IMR-90 (cell line): ENCODE measurements at regions not wholly inside any gene's neighbourhood (a gene's known extent, or its start where the extent isn't known, plus 50 kb on each side); places are given as distances from the start of the nearest gene placed in this dataset.

Experiments
- ATAC-seq: fragments of 200-7000 bp; cut with Tn5 transposase; 2 replicates; pipeline ENCODE4 v1.9.1; 2020; ENCODE audit warnings: low read depth, mild to moderate bottlenecking, moderate library complexity
- BruUV-seq: library from RNA; stranded (reverse); fragments of 400-500 nt; replicated peaks from 2 replicates; lab custom pipeline; 2021; lab: Mats Ljungman, UMichigan
- CTCF ChIA-PET: fragments of 300-600 bp; formaldehyde crosslinking; extraction: SDS; loops from one replicate; lab custom pipeline; 2021; ENCODE audit warnings: antibody characterized with exemption; lab: Yijun Ruan, JAX
- POLR2A ChIA-PET: fragments of 300-600 bp; sonication (Branson Sonifier 250); formaldehyde crosslinking; loops from one replicate; lab custom pipeline; 2022; ENCODE audit warnings: antibody characterized with exemption; ENCODE audit not compliant: unreplicated experiment; lab: Charles Lee
- DNase-seq: peaks from one replicate; pipeline ENCODE4 v3.0.0; 2013
- H2AFZ ChIP-seq: replicated peaks from 2 replicates; pipeline ENCODE3; 2013; ENCODE audit warnings: low read length, mild to moderate bottlenecking; ENCODE audit not compliant: poor library complexity
- H2AK5ac ChIP-seq: 2 replicates; pipeline ENCODE4 v1.6.1; 2013; ENCODE audit warnings: low read depth, low read length, inconsistent platforms
- H2AK9ac ChIP-seq: replicated peaks from 2 replicates; pipeline ENCODE3; 2013; ENCODE audit warnings: mild to moderate bottlenecking, low read depth, low read length, moderate library complexity; ENCODE audit not compliant: poor library complexity
- H2BK120ac ChIP-seq: 2 replicates; pipeline ENCODE4 v1.6.1; 2013; ENCODE audit warnings: low read depth, low read length, inconsistent platforms
- H2BK15ac ChIP-seq: 3 replicates; pipeline ENCODE4 v1.6.1; 2013; ENCODE audit warnings: low read depth, low read length, inconsistent platforms
- H2BK20ac ChIP-seq: 2 replicates; pipeline ENCODE4 v1.6.1; 2013; ENCODE audit warnings: low read depth, mild to moderate bottlenecking, inconsistent platforms, low read length, moderate library complexity
- H2BK5ac ChIP-seq: 2 replicates; pipeline ENCODE4 v1.6.1; 2013; ENCODE audit warnings: mild to moderate bottlenecking, low read depth, low read length, inconsistent platforms; ENCODE audit not compliant: poor library complexity, severe bottlenecking
- H3K14ac ChIP-seq: replicated peaks from 2 replicates; pipeline ENCODE4 v1.6.1; 2013; ENCODE audit warnings: low read depth, low read length, inconsistent platforms
- H3K18ac ChIP-seq: 2 replicates; pipeline ENCODE4 v1.6.1; 2013; ENCODE audit warnings: low read depth, low read length, control low read depth
- H3K23ac ChIP-seq: 2 replicates; pipeline ENCODE4 v1.6.1; 2013; ENCODE audit warnings: low read depth, low read length, inconsistent platforms
- H3K27ac ChIP-seq: 2 replicates; pipeline ENCODE4 v1.5.1; 2013; ENCODE audit warnings: mild to moderate bottlenecking, control low read depth, low read length; ENCODE audit not compliant: insufficient read depth
- H3K27me3 ChIP-seq: 2 replicates; pipeline ENCODE4 v1.6.1; 2013; ENCODE audit warnings: low read length; ENCODE audit not compliant: control insufficient read depth, insufficient read depth
- H3K36me3 ChIP-seq: 2 replicates; pipeline ENCODE4 v1.6.1; 2013; ENCODE audit warnings: low read length, mixed read lengths; ENCODE audit not compliant: control insufficient read depth, insufficient read depth
- H3K4ac ChIP-seq: 2 replicates; pipeline ENCODE4 v1.6.1; 2013; ENCODE audit warnings: low read depth, low read length, inconsistent platforms
- H3K4me1 ChIP-seq: 2 replicates; pipeline ENCODE4 v1.6.1; 2013; ENCODE audit warnings: low read length, mixed read lengths; ENCODE audit not compliant: control insufficient read depth, insufficient read depth
- H3K4me2 ChIP-seq: 2 replicates; pipeline ENCODE4 v1.6.1; 2013; ENCODE audit warnings: low read depth, mild to moderate bottlenecking, control low read depth, low read length, moderate library complexity
- H3K4me3 ChIP-seq: 2 replicates; pipeline ENCODE4 v1.5.1; 2013; ENCODE audit warnings: low read depth, mild to moderate bottlenecking, control low read depth, low read length, moderate library complexity; ENCODE audit not compliant: insufficient read depth
- H3K56ac ChIP-seq: 2 replicates; pipeline ENCODE4 v1.6.1; 2013; ENCODE audit warnings: low read length, inconsistent platforms; ENCODE audit not compliant: insufficient read depth; ENCODE audit errors: extremely low read depth
- H3K79me1 ChIP-seq, 2 experiments: 2 replicates each; pipeline ENCODE4 v1.6.1; 2013; ENCODE audit warnings: low read length in 2 of 2, inconsistent platforms in 1 of 2, low read depth in 1 of 2
- H3K9ac ChIP-seq: 2 replicates; pipeline ENCODE4 v1.6.1; 2013; ENCODE audit warnings: low read depth, low read length, control low read depth
- H3K9me1 ChIP-seq: 2 replicates; pipeline ENCODE4 v1.6.1; 2013; ENCODE audit warnings: low read length, inconsistent platforms; ENCODE audit not compliant: insufficient read depth
- H3K9me3 ChIP-seq: 2 replicates; pipeline ENCODE4 v1.6.1; 2013; ENCODE audit warnings: low read length; ENCODE audit not compliant: control insufficient read depth, insufficient read depth
- H4K20me1 ChIP-seq: 2 replicates; pipeline ENCODE4 v1.6.1; 2013; ENCODE audit warnings: low read length, inconsistent platforms; ENCODE audit not compliant: insufficient read depth
- H4K5ac ChIP-seq: 2 replicates; pipeline ENCODE4 v1.6.1; 2013; ENCODE audit warnings: mild to moderate bottlenecking, low read depth, low read length, control low read depth
- H4K8ac ChIP-seq, 2 experiments: 2 replicates each; pipeline ENCODE4 v1.6.1; 2013; ENCODE audit warnings: low read depth in 2 of 2, low read length in 2 of 2, control low read depth in 1 of 2, inconsistent platforms in 1 of 2
- H4K91ac ChIP-seq: 2 replicates; pipeline ENCODE4 v1.6.1; 2013; ENCODE audit warnings: low read depth, low read length, inconsistent platforms; ENCODE audit not compliant: insufficient read depth
- BHLHE40 ChIP-seq: fragments of 150-350 bp; IDR thresholded peaks from 2 replicates; pipeline ENCODE4 v1.6.1; 2016; ENCODE audit warnings: mild to moderate bottlenecking, low read depth, low read length
- CEBPB ChIP-seq: IDR thresholded peaks from 2 replicates; pipeline ENCODE4 v1.6.1; 2012; ENCODE audit warnings: low read depth, low read length, improper control_type of control experiment
- CHD1 ChIP-seq: IDR thresholded peaks from 2 replicates; pipeline ENCODE4 v1.6.1; 2012; ENCODE audit warnings: low read depth, low read length, improper control_type of control experiment
- CTCF ChIP-seq: conservative IDR thresholded peaks from 2 replicates; pipeline ENCODE4 v1.5.1; 2012; ENCODE audit warnings: mild to moderate bottlenecking, low read depth, low read length, improper control_type of control experiment
- ELK1 ChIP-seq: fragments of 150-350 bp; IDR thresholded peaks from 2 replicates; pipeline ENCODE4 v1.6.1; 2016; ENCODE audit warnings: low read depth, mild to moderate bottlenecking, low read length, moderate library complexity, borderline replicate concordance
- FOS ChIP-seq: fragments of 150-350 bp; IDR thresholded peaks from 2 replicates; pipeline ENCODE4 v1.6.1; 2016; ENCODE audit warnings: low read depth, low read length
- MAFK ChIP-seq: IDR thresholded peaks from 2 replicates; pipeline ENCODE4 v1.6.1; 2012; ENCODE audit warnings: low read depth, low read length, improper control_type of control experiment
- MAZ ChIP-seq: IDR thresholded peaks from 2 replicates; pipeline ENCODE4 v1.6.1; 2012; ENCODE audit warnings: low read depth, mild to moderate bottlenecking, low read length, improper control_type of control experiment, moderate library complexity, borderline replicate concordance
- MXI1 ChIP-seq: IDR thresholded peaks from 2 replicates; pipeline ENCODE4 v1.6.1; 2012; ENCODE audit warnings: low read depth, mild to moderate bottlenecking, low read length, moderate library complexity, borderline replicate concordance
- NFE2L2 ChIP-seq: fragments of 150-350 bp; IDR thresholded peaks from 2 replicates; pipeline ENCODE4 v1.6.1; 2016; ENCODE audit warnings: low read depth, mild to moderate bottlenecking, low read length
- POLR2A ChIP-seq: IDR thresholded peaks from 2 replicates; pipeline ENCODE4 v1.6.1; 2012; ENCODE audit warnings: mild to moderate bottlenecking, low read depth, low read length
- RAD21 ChIP-seq: IDR thresholded peaks from 2 replicates; pipeline ENCODE4 v1.6.1; 2012; ENCODE audit warnings: low read length, improper control_type of control experiment
- RCOR1 ChIP-seq: IDR thresholded peaks from 2 replicates; pipeline ENCODE4 v1.6.1; 2012; ENCODE audit warnings: mild to moderate bottlenecking, low read length, improper control_type of control experiment; ENCODE audit not compliant: insufficient replicate concordance
- RFX5 ChIP-seq: IDR thresholded peaks from 2 replicates; pipeline ENCODE4 v1.8.0; 2012; ENCODE audit warnings: low read depth, mild to moderate bottlenecking, low read length, moderate library complexity
- SMC3 ChIP-seq: fragments of 150-350 bp; IDR thresholded peaks from 2 replicates; pipeline ENCODE4 v1.6.1; 2016; ENCODE audit warnings: low read depth, mild to moderate bottlenecking, antibody characterized with exemption, low read length, moderate library complexity
- USF2 ChIP-seq: fragments of 150-350 bp; IDR thresholded peaks from 2 replicates; pipeline ENCODE4 v1.6.1; 2017; ENCODE audit warnings: mild to moderate bottlenecking, antibody characterized with exemption, low read length, low read depth
- WGBS, 2 experiments: methylation state at CpG; one replicate each; pipeline versions ENCODE4 v1.1.5 to v1.1.7; 2013; ENCODE audit warnings: missing lambda C conversion rate in 2 of 2; ENCODE audit not compliant: insufficient read length in 1 of 2; ENCODE audit errors: extremely low coverage in 2 of 2; 5-methylcytosine and 5-hydroxymethylcytosine counted together
- dilution Hi-C: fragments of 300-500 bp; cut with HindIII; formaldehyde crosslinking; loops from one replicate; pipeline ENCODE4 v1.14.3; 2018; ENCODE audit warnings: low sequenced_read_pairs; ENCODE audit not compliant: unreplicated experiment
- in situ Hi-C: fragments of 300-500 bp; cut with MboI; formaldehyde crosslinking; loops from 3 replicates; pipeline ENCODE4 v1.14.3; 2019; ENCODE audit warnings: low sequenced_read_pairs, inconsistent platforms, mixed read lengths
- intact Hi-C: fragments of 100-400 bp; cut with micrococcal nuclease; formaldehyde crosslinking; loops from 2 replicates; pipeline ENCODE4 v1.10.0; 2022

- Histone ChIP-seq H3K14ac (no peak overlapping the region), H3K9me3 (peaks cover 3% of the 10 kb centered on the region), H3K18ac (no peak overlapping the region), H3K27me3 (no peaks in the 10 kb centered on the region), H3K4me3 (no peak overlapping the region), H4K20me1 (no peaks in the 10 kb centered on the region), H3K4me2 (no peak overlapping the region), H3K27ac (no peak overlapping the region), H2BK5ac (no peak overlapping the region), H3K36me3 (no peaks in the 10 kb centered on the region), H3K9me1 (no peaks in the 10 kb centered on the region), H3K4ac (no peak overlapping the region), H3K79me1 (no peaks in the 10 kb centered on the region), H2AK9ac (no peak overlapping the region), H2BK15ac (no peak overlapping the region), H4K5ac (no peak overlapping the region), H2BK120ac (no peak overlapping the region), H2AFZ (no peak overlapping the region), H3K56ac (no peak overlapping the region), H2BK20ac (no peak overlapping the region), H4K91ac (no peak overlapping the region), H3K23ac (no peak overlapping the region), H2AK5ac (no peak overlapping the region), H3K4me1 (no peaks in the 10 kb centered on the region), H3K9ac (no peak overlapping the region), H4K8ac (no peak overlapping the region)
- ATAC-seq = no peak
- no peak for DNase-seq
- CTCF ChIA-PET = no interaction called here
- in situ Hi-C loops = no loop called here
- no TSS peak for BruUV-seq
- TF ChIP-seq USF2 (no peak), RAD21 (no peak), MAZ (no peak), SMC3 (no peak), ELK1 (no peak), BHLHE40 (no peak), POLR2A (no peak), RFX5 (no peak), MXI1 (no peak), NFE2L2 (no peak), FOS (no peak), CHD1 (no peak), MAFK (no peak), CTCF (no peak), RCOR1 (no peak), CEBPB (no peak)
- intact Hi-C loops = no loop called here
- WGBS, 2 experiments = no CpG with 5 or more reads among the region's 1 CpG
- dilution Hi-C loops = no loop called here
- POLR2A ChIA-PET = no interaction called here
Observed at GRCh38 chr18:38565513-38565912, 999.9 kb upstream of the CELF4 start.
